BJ (cell line): ENCODE measurements at regions not wholly inside any gene's neighbourhood (a gene's known extent, or its start where the extent isn't known, plus 50 kb on each side); places are given as distances from the start of the nearest gene placed in this dataset.

Experiments
- CTCF ChIA-PET: fragments of 350-600 bp; formaldehyde crosslinking; extraction: SDS; loops from one replicate; lab custom pipeline; 2021; ENCODE audit warnings: antibody characterized with exemption, inconsistent platforms; lab: Yijun Ruan, JAX
- POLR2A ChIA-PET: fragments of 300-600 bp; sonication (Branson Sonifier 250); formaldehyde crosslinking; extraction: SDS; loops from one replicate; lab custom pipeline; 2021; ENCODE audit warnings: antibody characterized with exemption; lab: Charles Lee
- DNase-seq: peaks from one replicate; pipeline ENCODE4 v3.0.0-alpha.2; 2011; ENCODE audit warnings: low read depth
- H3K27me3 ChIP-seq: 2 replicates; pipeline ENCODE4 v1.6.0; 2011; ENCODE audit warnings: low read length; ENCODE audit not compliant: control insufficient read depth, insufficient read depth
- H3K36me3 ChIP-seq: 2 replicates; pipeline ENCODE4 v1.5.1; 2011; ENCODE audit warnings: low read length; ENCODE audit not compliant: control insufficient read depth, insufficient read depth
- H3K4me3 ChIP-seq: 2 replicates; pipeline ENCODE4 v1.5.1; 2011; ENCODE audit warnings: low read depth, mild to moderate bottlenecking, control low read depth, low read length
- CTCF ChIP-seq: IDR thresholded peaks from 2 replicates; pipeline ENCODE4 v1.5.1; 2011; ENCODE audit warnings: low read depth, mild to moderate bottlenecking, control low read depth, inconsistent platforms, low read length, moderate library complexity; ENCODE audit not compliant: insufficient read depth

GRCh38 chr5:133819977-133820471 is 148.4 kb downstream of the C5orf15 start:
- ChIA-PET CTCF (no interaction called here), POLR2A (no interaction called here)
- H3K4me3 ChIP-seq: no peak overlapping the region
- peaks cover 5% of the 10 kb centered on the region for H3K27me3 ChIP-seq
- no peaks in the 10 kb centered on the region for H3K36me3 ChIP-seq
- no peak for DNase-seq
- no peak for TF ChIP-seq CTCF

GRCh38 chr5:133818869-133819600 is 149.4 kb downstream of the C5orf15 start:
- TF ChIP-seq CTCF: no peak
- POLR2A ChIA-PET: no interaction called here
- CTCF ChIA-PET: interaction anchor here (0.6 kb wide), 1 partner anchor 15 kb away, joined by 3 read pairs; no protein-coding TSS in a partner anchor

GRCh38 chr5:133818031-133818431 is 150.4 kb downstream of the C5orf15 start:
- peaks cover 6% of the 10 kb centered on the region; the same call in 1 of the 2 replicates for H3K27me3 ChIP-seq
- DNase-seq: no peak
- ChIA-PET POLR2A (no interaction called here), CTCF (no interaction called here)
- no peaks in the 10 kb centered on the region for H3K36me3 ChIP-seq
- H3K4me3 ChIP-seq: no peak overlapping the region
- TF ChIP-seq CTCF: no peak

More at GRCh38 chr5:133818869-133819600, 149.4 kb downstream of the C5orf15 start:
- no peak overlapping the region for H3K4me3 ChIP-seq
- no peak for DNase-seq
- peaks cover 7% of the 10 kb centered on the region for H3K27me3 ChIP-seq
- no peaks in the 10 kb centered on the region for H3K36me3 ChIP-seq

GRCh38 chr5:133817456-133817855 is 151.0 kb downstream of the C5orf15 start:
- DNase-seq: no peak
- Histone ChIP-seq H3K27me3 (peaks cover 6% of the 10 kb centered on the region; the same call in 1 of the 2 replicates), H3K36me3 (no peaks in the 10 kb centered on the region), H3K4me3 (no peak overlapping the region)
- POLR2A ChIA-PET: no interaction called here
- CTCF ChIA-PET: no interaction called here
- TF ChIP-seq CTCF: no peak

GRCh38 chr5:133816791-133817190 is 151.6 kb downstream of the C5orf15 start:
- no peak for DNase-seq
- CTCF ChIA-PET: no interaction called here
- POLR2A ChIA-PET: no interaction called here
- H3K4me3 ChIP-seq: no peak overlapping the region
- H3K27me3 ChIP-seq: peaks cover 6% of the 10 kb centered on the region; the same call in 1 of the 2 replicates
- TF ChIP-seq CTCF: no peak
- H3K36me3 ChIP-seq: no peaks in the 10 kb centered on the region
